Limb (tissue), 2 donors: ENCODE measurements at regions not wholly inside any gene's neighbourhood (a gene's known extent, or its start where the extent isn't known, plus 50 kb on each side); places are given as distances from the start of the nearest gene placed in this dataset.
"Not testable (repeated sequence)": the region's sequence is repeated elsewhere in the genome, so short reads cannot be mapped to it uniquely, and the experiment has no call there.

Source experiments
- DNase-seq, 2 donors: peaks; one replicate each; pipeline ENCODE4 v3.0.0-alpha.2; 2016; ENCODE audit errors: extremely low spot score in 2 of 2

DNA sequence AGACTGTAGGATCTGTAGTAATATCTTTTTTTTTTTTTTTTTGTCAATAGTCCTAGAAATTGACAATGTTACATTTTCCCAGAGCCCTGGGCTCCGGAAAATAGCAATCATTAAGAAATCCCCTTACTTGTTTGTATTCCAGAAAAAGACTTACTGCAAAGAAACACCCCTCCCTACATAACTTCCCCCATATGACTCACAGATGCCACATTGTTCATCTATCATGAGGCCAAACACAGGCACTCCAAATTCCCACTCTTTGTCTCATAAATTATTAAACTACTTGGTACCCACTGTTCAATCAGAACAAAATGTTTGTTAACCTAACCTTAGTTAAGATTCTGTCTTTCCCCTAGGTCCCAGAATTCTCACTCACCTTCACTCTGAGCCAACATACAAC, 53.5 kb downstream of the TEX51 start:
- DNase-seq: no peak

DNA sequence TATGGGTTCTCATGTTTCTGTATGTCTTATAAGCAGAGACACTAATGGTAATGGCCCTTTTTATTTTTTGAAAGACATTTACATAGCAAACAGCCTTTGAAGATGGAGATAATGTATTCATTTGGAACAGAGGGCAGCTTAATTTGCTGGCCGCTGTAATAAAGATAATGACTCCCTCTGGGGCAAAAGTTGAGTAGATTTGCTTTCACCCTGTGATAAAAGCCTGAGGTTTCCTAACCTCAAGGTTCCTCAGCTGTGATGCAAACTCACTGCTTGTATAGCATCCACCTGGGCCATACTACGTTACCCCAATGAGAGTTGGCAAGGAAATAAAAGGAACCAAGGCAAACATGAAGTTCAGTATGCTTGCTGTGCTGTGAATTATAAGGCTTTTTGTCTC, 54.8 kb downstream of the TEX51 start:
- no peak for DNase-seq

DNA sequence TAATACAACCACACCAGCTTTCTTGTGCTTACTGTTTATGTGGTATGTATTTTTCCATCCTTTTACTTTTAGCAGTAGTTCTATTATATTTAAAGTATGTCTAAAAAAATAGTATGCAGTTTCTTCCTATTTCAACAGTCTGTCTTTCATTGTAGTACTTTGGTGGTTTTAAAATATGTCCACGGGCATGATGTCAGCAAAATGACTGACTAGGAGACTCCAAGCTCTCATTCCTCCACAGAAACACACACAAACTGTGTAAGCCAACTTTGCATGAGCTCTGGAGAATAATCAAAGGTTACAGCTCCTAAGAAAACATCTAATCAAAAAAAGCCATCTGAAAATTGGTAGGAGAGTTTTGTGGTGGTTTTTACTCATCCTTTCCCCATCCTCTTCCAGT, 56.1 kb downstream of the TEX51 start:
- no peak for DNase-seq

DNA sequence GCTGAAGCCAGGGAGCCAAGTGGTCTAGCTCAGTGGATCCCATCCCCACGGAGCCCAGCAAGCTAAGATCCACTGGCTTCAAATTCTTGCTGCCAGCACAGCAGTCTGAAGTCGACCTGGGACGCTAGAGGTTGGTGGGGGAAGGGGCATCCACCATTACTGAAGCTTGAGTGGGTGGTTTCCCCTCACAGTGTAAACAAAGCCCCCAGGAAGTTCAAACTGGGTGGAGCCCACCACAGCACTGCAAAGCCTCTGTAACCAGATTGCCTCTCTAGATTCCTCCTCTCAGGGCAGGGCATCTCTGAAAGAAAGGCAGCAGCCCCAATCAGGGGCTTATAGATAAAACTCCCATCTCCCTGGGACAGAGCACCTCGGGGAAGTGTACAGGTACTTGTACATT, 58.1 kb downstream of the TEX51 start:
- peak in 1 of 2 donors; percentile 1 for DNase-seq

DNA sequence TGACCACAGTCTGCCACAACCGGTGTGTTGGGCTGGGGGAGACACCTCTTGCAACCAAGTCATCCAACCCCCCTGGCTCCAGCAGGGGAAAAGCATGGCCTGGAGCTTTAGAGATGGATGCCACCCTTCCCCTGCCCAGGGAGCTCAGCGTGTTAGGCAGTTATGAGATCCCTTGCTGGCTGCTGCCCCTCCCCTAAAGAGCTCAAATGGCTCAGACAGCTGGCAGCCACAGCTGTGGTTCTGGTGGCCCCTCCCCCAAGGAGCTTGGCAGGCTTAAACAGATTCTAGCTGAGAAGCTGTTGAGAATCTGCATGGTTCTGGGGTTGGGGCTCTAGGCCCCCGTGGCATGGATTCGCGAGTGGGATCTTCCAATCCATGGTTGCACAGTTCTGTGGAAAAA, 64.7 kb downstream of the TEX51 start:
- DNase-seq: peak; percentile 34 to 58

DNA sequence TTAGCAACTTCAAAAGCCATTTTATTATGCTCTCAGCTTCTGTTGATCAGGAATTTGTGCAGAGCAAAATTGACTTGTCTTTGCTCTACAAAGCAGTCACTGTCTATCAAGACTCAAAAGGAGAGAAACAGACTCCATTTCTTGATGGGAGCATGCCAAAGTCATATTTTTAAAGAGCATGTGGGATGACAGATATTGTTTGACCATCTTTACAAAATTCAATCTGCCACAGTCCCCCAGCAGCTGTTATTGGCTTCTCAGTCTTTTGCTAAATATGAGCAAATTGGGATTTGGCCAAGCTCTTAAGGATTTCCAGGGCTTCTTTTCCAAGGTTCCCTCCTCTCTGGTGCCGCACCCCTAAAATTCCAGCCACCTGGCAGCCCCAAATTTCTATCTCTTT, 67.9 kb downstream of the TEX51 start:
- DNase-seq: no peak

DNA sequence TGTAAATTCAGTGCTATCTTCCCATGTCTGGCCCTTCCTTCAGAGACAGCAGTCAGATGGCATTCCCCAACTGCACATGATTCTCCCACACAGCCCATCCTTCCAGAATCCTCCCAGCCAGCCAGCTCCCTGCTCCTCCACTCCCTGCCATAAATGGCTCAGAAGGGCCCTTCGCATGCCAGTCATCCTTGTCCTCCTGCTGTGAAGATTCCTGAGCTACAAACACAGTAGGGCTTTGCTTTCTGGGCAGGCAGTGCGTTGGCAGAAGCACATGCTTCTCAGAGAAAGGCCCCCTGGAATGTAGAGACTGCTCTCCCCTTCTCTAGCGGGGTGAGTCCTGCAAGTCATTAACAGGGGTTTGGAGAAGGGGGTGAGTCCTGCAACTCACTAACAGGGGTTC, 71.9 kb downstream of the TEX51 start:
- DNase-seq: no peak

DNA sequence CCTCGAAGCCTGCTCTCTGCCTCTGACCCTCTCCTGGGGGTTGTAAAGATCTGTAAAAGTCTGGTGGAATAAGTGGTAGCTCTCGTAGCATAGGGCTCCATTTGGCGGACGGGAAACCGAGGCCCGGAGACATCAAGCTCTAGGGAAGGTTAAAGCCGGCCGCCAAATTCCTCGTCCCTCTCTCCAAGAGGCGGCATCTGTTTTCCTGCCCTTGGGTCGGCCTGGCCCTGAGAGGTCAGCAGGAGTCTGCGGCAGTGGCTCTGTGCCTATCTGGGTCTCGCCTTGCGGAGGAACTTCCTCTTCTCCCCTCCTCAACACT, 72.4 kb downstream of the TEX51 start:
- DNase-seq: no peak

DNA sequence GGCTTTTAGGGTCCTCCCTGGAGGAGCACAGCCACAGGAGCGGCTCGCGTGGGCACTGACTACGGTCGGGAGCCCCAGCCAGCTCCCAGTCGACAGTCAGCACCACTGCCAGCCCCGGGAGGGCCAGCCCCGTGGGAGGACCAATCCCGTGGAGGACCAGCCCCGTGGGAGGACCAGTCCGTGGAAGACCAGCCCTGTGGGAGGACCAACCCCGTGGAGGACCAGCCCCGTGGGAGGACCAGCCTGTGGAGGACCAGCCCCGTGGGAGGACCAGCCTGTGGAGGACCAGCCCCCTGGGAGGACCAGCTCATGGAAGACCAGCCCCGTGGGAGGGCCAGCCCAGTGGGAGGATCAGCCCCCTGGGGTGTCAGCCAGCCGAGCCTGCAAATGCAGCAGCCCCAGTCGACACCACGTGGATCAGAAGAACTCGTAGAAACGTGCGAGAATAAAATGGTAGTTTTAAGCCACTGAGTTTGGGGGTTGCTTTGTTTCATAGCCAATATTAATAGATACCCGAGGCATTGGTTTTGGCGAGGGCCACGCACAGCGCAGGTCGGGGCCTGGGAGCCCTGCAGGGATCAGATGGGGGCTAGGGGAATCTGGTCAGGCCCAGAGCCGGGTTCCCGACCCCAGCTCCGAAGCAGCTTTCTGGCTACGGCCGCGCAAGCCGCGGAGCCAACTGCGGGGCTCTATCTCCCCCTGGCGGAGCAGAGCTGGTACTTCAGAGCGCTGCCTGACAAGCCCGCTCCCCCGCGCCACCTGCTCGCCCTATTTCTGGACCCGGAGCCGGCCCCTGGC, 73.0 kb downstream of the TEX51 start:
- DNase-seq: peak in 1 of 2 donors; percentile 87

DNA sequence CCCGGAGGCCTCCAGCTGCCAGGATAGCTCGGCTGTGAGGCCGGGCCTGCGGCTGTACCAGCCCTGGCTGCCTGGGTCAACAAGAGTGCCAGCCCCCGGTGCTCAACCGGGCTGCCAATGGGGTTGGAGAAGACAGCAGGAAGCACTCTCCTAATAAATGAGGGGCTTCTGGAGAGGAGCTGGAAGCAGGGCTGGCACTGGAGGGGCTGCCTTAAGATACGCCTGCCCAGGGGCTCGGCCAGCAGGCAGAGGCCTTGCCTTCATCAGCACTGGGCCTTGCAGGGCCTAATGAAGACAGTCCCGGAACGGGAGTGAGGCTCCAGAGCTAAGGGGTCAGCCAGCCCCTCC, 73.6 kb downstream of the TEX51 start:
- DNase-seq: peak in 1 of 2 donors; percentile 69

DNA sequence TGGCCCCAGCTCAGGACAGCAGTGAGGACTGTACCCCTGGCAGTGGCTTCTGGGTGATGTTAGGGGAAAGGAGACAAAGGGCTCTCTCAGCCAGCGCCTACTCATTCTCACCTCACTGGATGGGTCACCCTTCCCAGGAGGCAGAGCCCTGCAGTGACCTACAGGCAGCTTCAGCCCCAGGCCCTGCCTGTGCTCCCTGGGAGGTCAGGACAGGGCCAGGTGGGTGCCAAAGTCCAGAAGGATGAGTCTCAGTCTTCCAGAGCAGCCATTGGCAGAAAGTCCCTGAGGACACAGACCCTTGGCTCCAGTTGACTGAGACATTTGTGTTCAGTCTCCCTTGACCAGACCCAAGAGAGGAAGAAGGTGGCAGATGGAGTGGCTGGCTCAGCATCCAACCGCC, 75.1 kb downstream of the TEX51 start:
- DNase-seq: no peak

DNA sequence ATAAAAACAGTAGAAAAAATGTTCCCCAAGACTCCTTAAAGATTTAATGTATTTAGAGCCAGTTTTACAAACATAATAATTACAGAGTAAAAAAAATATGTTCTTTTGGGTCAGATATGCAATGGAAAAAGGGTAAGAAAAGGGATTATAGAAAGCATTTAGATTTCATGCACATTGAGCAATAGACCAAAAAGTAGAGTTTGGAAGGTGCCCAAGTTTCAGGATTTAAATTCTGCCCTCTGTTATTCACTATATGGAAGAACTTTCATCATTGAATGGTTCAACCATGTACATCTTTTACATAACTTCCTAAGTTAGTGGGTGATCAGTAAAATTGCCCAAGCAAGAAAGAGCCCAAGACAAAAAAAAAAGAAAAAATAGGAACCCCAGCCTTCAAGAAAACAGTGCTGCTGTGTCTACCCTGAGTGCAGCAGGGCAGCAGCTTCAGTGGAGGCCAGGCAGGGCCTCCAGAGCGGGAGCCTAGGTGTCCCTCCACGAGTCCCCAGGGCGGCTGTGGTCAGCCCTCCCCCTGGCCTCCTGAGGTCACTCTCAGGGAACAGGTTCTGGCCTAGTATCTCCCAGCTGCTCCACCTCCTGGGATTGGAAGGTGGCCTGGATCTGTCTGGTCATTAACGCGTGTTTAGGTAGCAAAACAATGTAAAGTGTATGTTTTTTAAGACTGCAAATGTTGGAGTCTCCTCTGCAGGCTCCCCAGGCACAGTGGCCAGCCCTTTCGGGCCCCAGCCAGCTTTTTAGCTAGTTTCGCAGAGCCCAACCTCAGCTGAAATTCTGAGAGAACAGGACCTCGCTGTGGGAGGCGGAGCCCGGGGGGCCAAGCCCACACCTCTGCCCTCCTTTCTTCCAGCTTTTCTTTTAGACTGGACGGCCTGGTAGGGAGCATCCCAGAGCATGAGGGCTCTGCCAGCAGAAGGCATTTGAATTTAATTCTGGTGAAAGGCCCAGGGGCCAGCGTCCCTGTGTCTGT, 77.3 kb downstream of the TEX51 start:
- no peak for DNase-seq

DNA sequence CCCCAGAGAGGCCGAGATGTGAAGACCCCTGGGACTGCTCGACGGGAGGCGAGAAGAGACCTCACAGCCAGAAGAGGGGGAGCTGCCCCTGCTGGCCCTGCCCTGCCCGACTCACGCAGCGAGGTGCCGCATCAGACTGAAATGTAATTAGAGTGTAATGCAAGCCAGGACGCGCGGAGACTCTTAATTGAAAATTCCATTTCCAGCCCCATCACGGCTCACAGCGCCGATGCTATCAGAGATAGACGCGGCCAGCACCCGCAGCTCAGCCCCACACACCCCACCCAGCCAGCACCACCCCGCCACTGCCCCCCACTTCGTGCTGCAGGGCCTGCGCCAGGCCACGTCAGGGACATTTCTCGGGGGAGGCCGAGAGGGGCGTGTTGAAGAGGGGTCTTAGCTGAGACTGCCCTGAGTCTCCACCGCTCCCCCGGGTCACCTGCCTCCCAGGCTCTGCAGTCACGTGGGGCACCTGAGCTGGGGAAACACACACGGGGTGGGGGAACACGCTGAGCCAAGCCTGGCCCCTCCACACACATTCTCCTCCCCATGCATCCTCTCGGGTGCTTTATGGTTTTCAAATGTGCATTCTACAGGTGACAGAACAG, 78.1 kb downstream of the TEX51 start:
- no peak for DNase-seq

DNA sequence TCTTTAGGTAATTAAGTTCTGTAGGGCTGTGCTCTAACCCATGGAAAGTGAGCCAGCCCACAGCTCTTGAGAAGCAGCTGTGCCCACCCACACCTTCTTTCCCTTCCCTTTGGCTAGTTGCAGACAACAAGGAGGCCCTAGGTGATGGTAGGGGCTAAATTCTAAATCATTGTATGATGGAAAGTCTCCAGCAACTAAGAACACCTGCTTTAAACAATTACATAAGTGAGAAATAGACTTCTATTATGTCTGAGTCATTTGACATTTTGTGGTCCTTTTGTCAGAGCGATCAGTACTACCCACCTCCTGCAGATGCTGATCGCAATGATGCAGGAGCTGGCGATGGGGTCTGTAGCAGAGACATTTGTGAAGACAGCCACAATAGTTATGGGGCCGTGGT, 79.6 kb downstream of the TEX51 start:
- no peak for DNase-seq

DNA sequence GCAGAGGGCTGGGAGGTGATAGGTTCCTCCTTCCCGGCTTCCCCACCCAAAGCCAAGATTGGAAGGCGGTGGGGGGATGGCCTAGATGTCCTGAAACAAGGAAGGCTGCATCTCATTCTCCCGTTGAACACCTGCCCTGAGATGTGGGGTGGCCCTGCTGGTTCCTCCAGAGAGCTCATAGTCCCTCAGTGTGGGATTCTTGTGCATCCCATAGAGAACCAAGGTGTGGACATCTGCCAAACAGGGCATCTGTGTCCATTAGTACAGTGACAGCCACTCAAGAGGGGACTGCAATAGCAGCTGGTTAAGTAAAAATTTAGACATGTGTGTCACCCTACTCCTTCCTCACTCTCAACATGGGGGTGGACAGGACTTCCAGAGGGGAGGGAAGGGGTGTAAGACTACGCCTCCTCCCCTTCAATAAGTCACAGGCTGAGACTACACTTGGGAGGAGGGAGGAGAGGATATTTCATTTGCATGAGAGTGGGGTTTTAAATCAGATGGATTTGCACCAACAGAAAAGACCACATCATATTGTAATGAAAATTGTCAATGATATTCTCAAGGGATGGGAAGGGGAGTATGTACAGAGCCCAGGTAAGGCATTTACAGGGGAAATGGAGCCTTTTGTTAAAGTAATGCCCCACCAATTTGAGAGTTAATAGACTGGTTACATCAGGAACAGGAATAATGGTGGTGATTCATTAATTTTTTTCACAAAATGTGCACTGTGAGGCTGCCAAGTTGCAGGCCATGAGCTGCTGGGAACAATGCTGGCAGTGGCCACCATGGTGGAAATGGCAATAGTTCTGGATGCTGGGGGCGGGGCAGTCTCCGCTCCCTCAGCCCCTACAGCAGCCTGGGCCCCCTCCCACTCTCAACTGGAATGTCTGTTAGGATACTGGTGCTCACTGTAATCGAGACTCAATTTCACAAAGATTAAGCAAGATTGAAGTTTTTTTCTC, 80.6 kb downstream of the TEX51 start:
- DNase-seq: no peak

DNA sequence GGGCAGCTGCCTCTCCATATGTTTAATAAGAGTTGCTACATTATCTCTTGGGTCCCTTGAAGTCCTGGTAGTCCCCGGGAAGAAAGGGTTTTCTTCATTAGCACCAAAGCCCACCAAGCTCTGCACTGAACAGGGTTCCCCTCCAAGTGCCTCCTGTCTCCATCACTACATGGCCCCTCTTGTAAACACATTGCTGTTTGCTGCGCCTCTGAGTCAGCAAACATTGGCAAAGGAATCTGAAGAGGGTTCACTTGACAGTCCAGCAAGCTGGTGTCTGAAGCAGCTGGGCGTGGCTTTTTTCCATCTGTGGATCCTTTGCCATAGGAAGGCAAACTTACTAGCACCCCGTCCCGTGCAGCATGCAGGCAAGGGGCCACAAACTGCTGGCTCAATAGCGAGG, 82.8 kb downstream of the TEX51 start:
- no peak for DNase-seq

DNA sequence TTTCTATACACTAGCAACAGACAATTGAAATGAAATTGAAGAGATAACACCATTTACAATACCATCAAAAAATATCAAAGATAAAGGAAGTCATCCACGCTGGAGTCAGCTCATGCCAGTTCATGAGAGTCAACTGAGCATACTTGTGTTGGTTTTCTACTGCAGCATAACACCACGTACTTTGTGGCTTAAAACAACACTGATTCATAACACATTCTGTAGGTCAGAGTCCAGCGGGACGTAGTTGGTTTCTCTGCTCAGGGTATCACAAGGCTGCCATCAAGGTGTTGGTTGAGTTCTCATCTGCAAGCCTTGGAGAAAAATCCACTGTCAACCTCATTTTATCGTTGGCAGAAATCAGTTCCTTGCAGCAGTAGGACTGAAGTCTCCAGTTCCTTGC, 84.2 kb downstream of the TEX51 start:
- no peak for DNase-seq

DNA sequence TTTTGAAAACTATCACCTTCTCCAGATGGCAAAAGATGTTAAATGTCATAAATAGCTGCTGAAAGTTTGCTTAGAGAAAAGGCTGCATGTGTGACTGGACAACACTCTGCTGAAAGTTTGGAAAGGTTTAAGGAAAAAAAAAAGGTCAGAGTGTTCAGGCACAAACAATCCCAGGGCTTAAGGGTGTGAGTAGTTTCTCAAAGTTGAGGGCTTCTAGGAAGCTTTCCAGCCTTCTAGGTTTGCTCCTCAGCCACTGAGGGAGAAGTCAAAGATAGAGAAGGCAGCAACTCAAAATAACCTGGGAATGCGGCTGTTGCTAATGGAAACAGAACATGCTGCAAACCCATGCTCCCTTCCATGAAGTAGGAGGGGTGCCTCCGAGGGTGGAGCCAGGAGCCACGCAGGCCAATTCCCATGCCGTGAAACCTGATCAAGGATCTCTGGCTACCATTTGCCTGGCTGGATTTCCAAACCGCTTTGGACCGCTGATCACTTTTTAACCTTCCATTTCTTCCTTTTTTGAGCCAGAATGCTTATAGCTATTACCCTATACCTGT, 88.0 kb downstream of the TEX51 start:
- no peak for DNase-seq

DNA sequence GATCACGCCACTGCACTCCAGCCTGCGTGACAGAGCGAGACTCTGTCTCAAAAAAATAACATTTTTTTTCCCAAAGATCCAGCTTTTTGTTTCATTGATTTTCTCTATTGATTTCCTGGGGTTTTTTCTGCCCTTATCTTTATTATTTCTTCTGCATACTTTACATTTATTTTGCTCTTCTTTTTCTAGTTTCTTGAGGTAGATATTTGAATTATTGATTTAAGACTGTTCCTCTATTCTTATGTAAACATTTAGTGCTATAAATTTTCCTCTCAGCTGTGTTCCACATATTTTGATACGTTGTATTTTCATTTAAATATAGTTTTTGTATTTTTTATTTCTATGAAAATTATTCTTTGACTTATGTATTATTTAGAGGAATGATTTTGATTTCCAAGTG, 89.8 kb downstream of the TEX51 start:
- no peak for DNase-seq

DNA sequence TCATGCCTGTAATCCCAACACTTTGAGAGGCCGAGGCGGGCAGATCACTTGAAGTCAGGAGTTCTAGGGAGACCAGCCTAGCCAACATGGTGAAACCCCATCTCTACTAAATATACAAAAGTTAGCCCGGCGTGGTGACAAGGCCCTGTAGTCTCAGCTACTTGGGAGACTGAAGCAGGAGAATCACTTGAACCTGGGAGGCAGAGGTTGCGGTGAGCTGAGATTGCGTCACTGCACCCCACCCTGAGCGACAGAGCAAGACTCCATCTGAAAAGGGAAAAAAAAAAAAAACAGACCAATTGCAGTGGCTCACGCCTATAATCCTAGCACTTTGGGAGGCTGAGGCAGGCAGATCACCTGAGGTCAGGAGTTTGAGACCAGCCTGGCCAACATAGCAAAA, 90.4 kb downstream of the TEX51 start:
- not testable (repeated sequence) for DNase-seq

DNA sequence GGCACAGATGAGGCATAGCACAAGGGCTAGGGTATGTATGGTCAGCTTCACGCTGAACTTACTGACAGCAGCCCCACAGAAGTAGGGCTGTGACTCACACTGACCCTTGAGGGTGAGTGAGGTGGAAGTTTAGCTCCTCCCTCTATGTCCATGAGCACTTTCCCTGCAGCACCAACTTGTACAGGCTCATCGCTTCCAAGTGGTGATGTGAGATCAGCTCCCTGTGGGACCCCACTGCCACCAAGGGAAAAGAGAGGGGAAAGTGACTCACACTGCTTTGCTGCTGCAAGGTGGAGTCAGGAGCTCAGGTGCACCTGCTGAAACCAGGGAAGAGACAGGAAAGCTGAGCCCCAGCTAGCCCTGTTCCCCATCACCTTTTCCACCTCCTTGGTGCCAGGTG, 91.5 kb downstream of the TEX51 start:
- no peak for DNase-seq
